ENCODE measurements at regions not wholly inside any gene's neighbourhood (a gene's known extent, or its start where the extent isn't known, plus 50 kb on each side); places are given as distances from the start of the nearest gene placed in this dataset.
"Not testable (repeated sequence)": the region's sequence is repeated elsewhere in the genome, so short reads cannot be mapped to it uniquely, and the experiment has no call there.

- WGBS, 3 donors, result 62 to 80% (median 67%) methylated on average over 4 of the region's 4 CpGs
- H3K27ac ChIP-seq (ENCODE audit: low read depth, low read length), result no peak overlapping the region
Observed at GRCh38 chr9:89935801-89936200, 331.0 kb downstream of the GADD45G start.

GRCh38 chr9:89937051-89937450 is 332.2 kb downstream of the GADD45G start:
- WGBS, 3 donors, result 95 to 98% (median 97%) methylated on average over 2 of the region's 2 CpGs
- no peak overlapping the region for H3K27ac ChIP-seq (ENCODE audit: low read depth, low read length)

- WGBS, 3 donors, result 72 to 82% (median 73%) methylated on average over 6 of the region's 6 CpGs
Observed at GRCh38 chr9:89939181-89939580, 334.4 kb downstream of the GADD45G start.

GRCh38 chr9:89939626-89940292 is 334.9 kb downstream of the GADD45G start:
- H3K27ac ChIP-seq (ENCODE audit: low read depth, low read length), result no peak overlapping the region
- 63 to 91% (median 91%) methylated on average over 14 of the region's 14 CpGs for WGBS, 3 donors

More at GRCh38 chr9:89939181-89939580, 334.4 kb downstream of the GADD45G start:
- H3K27ac ChIP-seq (ENCODE audit: low read depth, low read length), result no peak overlapping the region

- no peak overlapping the region for H3K27ac ChIP-seq (ENCODE audit: low read depth, low read length)
- 87 to 97% (median 95%) methylated on average over 5 of the region's 5 CpGs for WGBS, 3 donors
Observed at GRCh38 chr9:89940625-89941024, 335.8 kb downstream of the GADD45G start.

- H3K27ac ChIP-seq (ENCODE audit: low read depth, low read length), result no peak overlapping the region
- 75 to 91% (median 79%) methylated on average over 2 of the region's 2 CpGs for WGBS, 3 donors
Observed at GRCh38 chr9:89941875-89942274, 337.1 kb downstream of the GADD45G start.

GRCh38 chr9:89942643-89943042 is 337.8 kb downstream of the GADD45G start:
- WGBS, 3 donors, result 93 to 97% (median 94%) methylated on average over 7 of the region's 7 CpGs
- no peak overlapping the region for H3K27ac ChIP-seq (ENCODE audit: low read depth, low read length)

- H3K27ac ChIP-seq (ENCODE audit: low read depth, low read length), result no peak overlapping the region
- 81 to 94% (median 90%) methylated on average over 2 of the region's 2 CpGs for WGBS, 3 donors
Observed at GRCh38 chr9:89943309-89943708, 338.5 kb downstream of the GADD45G start.

GRCh38 chr9:89943728-89944127 is 338.9 kb downstream of the GADD45G start:
- H3K27ac ChIP-seq (ENCODE audit: low read depth, low read length), result no peak overlapping the region
- 85 to 94% (median 90%) methylated on average over 3 of the region's 3 CpGs for WGBS, 3 donors

GRCh38 chr9:89945133-89945532 is 340.3 kb downstream of the GADD45G start:
- no peak overlapping the region for H3K27ac ChIP-seq (ENCODE audit: low read depth, low read length)
- WGBS, 3 donors, result 86 to 92% (median 86%) methylated on average over 4 of the region's 4 CpGs

- no peak overlapping the region for H3K27ac ChIP-seq (ENCODE audit: low read depth, low read length)
- 51 to 60% (median 52%) methylated on average over 3 of the region's 3 CpGs for WGBS, 3 donors
Observed at GRCh38 chr9:89946741-89947140, 341.9 kb downstream of the GADD45G start.

- WGBS, 3 donors, result 87 to 92% (median 88%) methylated on average over 4 of the region's 4 CpGs
- no peak overlapping the region for H3K27ac ChIP-seq (ENCODE audit: low read depth, low read length)
Observed at GRCh38 chr9:89949111-89949510, 344.3 kb downstream of the GADD45G start.

- 88 to 94% (median 93%) methylated on average over 4 of the region's 4 CpGs for WGBS, 3 donors
- no peak overlapping the region for H3K27ac ChIP-seq (ENCODE audit: low read depth, low read length)
Observed at GRCh38 chr9:89951675-89952074, 346.9 kb downstream of the GADD45G start.

- H3K27ac ChIP-seq (ENCODE audit: low read depth, low read length), result no peak overlapping the region
- 90 to 95% (median 92%) methylated on average over 4 of the region's 4 CpGs for whole genome bisulfite sequencing, 3 donors
Observed at GRCh38 chr9:89952401-89952800, 347.6 kb downstream of the GADD45G start.

GRCh38 chr9:89953263-89953662 is 348.5 kb downstream of the GADD45G start:
- H3K27ac ChIP-seq (ENCODE audit: low read depth, low read length), result not testable (repeated sequence)
- WGBS, 3 donors, result 90 to 97% (median 93%) methylated on average over 3 to 4 of the region's 4 CpGs

- no peak overlapping the region for H3K27ac ChIP-seq (ENCODE audit: low read depth, low read length)
- WGBS, 3 donors, result 49 to 72% (median 54%) methylated on average over 16 of the region's 16 CpGs
Observed at GRCh38 chr9:89953824-89954615, 349.2 kb downstream of the GADD45G start.

- no peak overlapping the region for H3K27ac ChIP-seq (ENCODE audit: low read depth, low read length)
- WGBS, 3 donors, result 49 to 63% (median 50%) methylated on average over 2 of the region's 2 CpGs
Observed at GRCh38 chr9:89955144-89955543, 350.3 kb downstream of the GADD45G start.

- H3K27ac ChIP-seq (ENCODE audit: low read depth, low read length), result no peak overlapping the region
- 77 to 92% (median 92%) methylated on average over 1 of the region's 1 CpG for WGBS, 3 donors
Observed at GRCh38 chr9:89955626-89956025, 350.8 kb downstream of the GADD45G start.

- 42 to 83% (median 75%) methylated on average over 5 of the region's 5 CpGs for WGBS, 3 donors
Observed at GRCh38 chr9:89956331-89956730, 351.5 kb downstream of the GADD45G start.

GRCh38 chr9:89956907-89957306 is 352.1 kb downstream of the GADD45G start:
- 59 to 81% (median 77%) methylated on average over 3 of the region's 3 CpGs for WGBS, 3 donors

More at GRCh38 chr9:89956331-89956730, 351.5 kb downstream of the GADD45G start:
- no peak overlapping the region for H3K27ac ChIP-seq (ENCODE audit: low read depth, low read length)

More at GRCh38 chr9:89956907-89957306, 352.1 kb downstream of the GADD45G start:
- no peak overlapping the region for H3K27ac ChIP-seq (ENCODE audit: low read depth, low read length)
